ENCODE measurements at regions not wholly inside any gene's neighbourhood (a gene's known extent, or its start where the extent isn't known, plus 50 kb on each side); places are given as distances from the start of the nearest gene placed in this dataset.

- no peaks in the 10 kb centered on the region for H3K9me3 ChIP-seq
- no peak overlapping the region for H3K27ac ChIP-seq
- no peaks in the 10 kb centered on the region for H3K27me3 ChIP-seq
- no peaks in the 10 kb centered on the region for H3K4me1 ChIP-seq (ENCODE audit: insufficient read depth)
- no peak overlapping the region for H3K4me3 ChIP-seq
- intact Hi-C loops (cut with DNase I): no loop called here
- no peaks in the 10 kb centered on the region for H3K36me3 ChIP-seq
- no peak for DNase-seq
- TF ChIP-seq CTCF (IDR thresholded peaks at IDR 0.05): no peak
- no peak for TF ChIP-seq EP300 (IDR thresholded peaks at IDR 0.05)
- TF ChIP-seq POLR2A (IDR thresholded peaks at IDR 0.05): no peak
These were observed 357.8 kb downstream of the PARP8 start for GRCh38 chr5:51024263-51024662.

- WGBS, 3 donors: 24 to 29% (median 27%) methylated on average over 1 of the region's 1 CpG
- no peak overlapping the region for H3K27ac ChIP-seq
- no peak for TF ChIP-seq POLR2A (IDR thresholded peaks at IDR 0.05)
- no peak for TF ChIP-seq CTCF (IDR thresholded peaks at IDR 0.05)
- no peak for TF ChIP-seq EP300 (IDR thresholded peaks at IDR 0.05)
These were observed 356.0 kb upstream of the ISL1 start for GRCh38 chr5:51027271-51027670.

GRCh38 chr5:51028394-51028793, 354.9 kb upstream of the ISL1 start:
- 40 to 58% (median 52%) methylated on average over 1 of the region's 1 CpG for WGBS, 3 donors
- TF ChIP-seq EP300 (IDR thresholded peaks at IDR 0.05) (no peak), POLR2A (IDR thresholded peaks at IDR 0.05) (no peak), CTCF (IDR thresholded peaks at IDR 0.05) (no peak)
- no peaks in the 10 kb centered on the region for H3K27me3 ChIP-seq
- H3K36me3 ChIP-seq: no peaks in the 10 kb centered on the region
- intact Hi-C loops (cut with DNase I): no loop called here
- no peak overlapping the region for H3K4me3 ChIP-seq
- no peak overlapping the region for H3K27ac ChIP-seq
- no peak for DNase-seq
- H3K4me1 ChIP-seq (ENCODE audit: insufficient read depth): no peaks in the 10 kb centered on the region
- H3K9me3 ChIP-seq: no peaks in the 10 kb centered on the region

More at GRCh38 chr5:51027271-51027670, 356.0 kb upstream of the ISL1 start:
- no peak for DNase-seq
- H3K9me3 ChIP-seq: no peaks in the 10 kb centered on the region
- no peak overlapping the region for H3K4me3 ChIP-seq
- H3K36me3 ChIP-seq: no peaks in the 10 kb centered on the region
- H3K4me1 ChIP-seq (ENCODE audit: insufficient read depth): no peaks in the 10 kb centered on the region
- H3K27me3 ChIP-seq: no peaks in the 10 kb centered on the region
- intact Hi-C loops (cut with DNase I): no loop called here

- H3K9me3 ChIP-seq: no peaks in the 10 kb centered on the region
- no peaks in the 10 kb centered on the region for H3K27me3 ChIP-seq
- DNase-seq: no peak
- TF ChIP-seq CTCF (IDR thresholded peaks at IDR 0.05) (no peak), POLR2A (IDR thresholded peaks at IDR 0.05) (no peak), EP300 (IDR thresholded peaks at IDR 0.05) (no peak)
- intact Hi-C loops (cut with DNase I): no loop called here
- no peaks in the 10 kb centered on the region for H3K4me1 ChIP-seq (ENCODE audit: insufficient read depth)
- H3K4me3 ChIP-seq: no peak overlapping the region
- 82 to 83% (median 83%) methylated on average over 4 of the region's 4 CpGs for WGBS, 3 donors
- no peaks in the 10 kb centered on the region for H3K36me3 ChIP-seq
- no peak overlapping the region for H3K27ac ChIP-seq
These were observed 350.0 kb upstream of the ISL1 start for GRCh38 chr5:51033215-51033614.

Data from ovary (tissue), 7 donors.